Stimulated activated CD8-positive, alpha-beta memory T cell treated with anti-CD3 and anti-CD28 coated beads, Interleukin-12 subunit alpha, Interleukin-12 subunit beta, amount 100 ng/mL, for 24 hours (primary cell): ENCODE measurements at regions not wholly inside any gene's neighbourhood (a gene's known extent, or its start where the extent isn't known, plus 50 kb on each side); places are given as distances from the start of the nearest gene placed in this dataset.

ENCODE experiments used
- DNase-seq: peaks from one replicate; pipeline ENCODE4 v3.0.0-alpha.2; 2020; ENCODE audit errors: extremely low read depth

- DNase-seq = no peak
These were observed 356.0 kb downstream of the DUSP6 start for GRCh38 chr12:88996200-88996788.

- no peak for DNase-seq
These were observed 357.3 kb downstream of the DUSP6 start for GRCh38 chr12:88994971-88995370.

- no peak for DNase-seq
These were observed 357.8 kb downstream of the DUSP6 start for GRCh38 chr12:88994537-88994936.

GRCh38 chr12:88993651-88994050 is 358.6 kb downstream of the DUSP6 start:
- no peak for DNase-seq

GRCh38 chr12:88986056-88986455 is 366.2 kb downstream of the DUSP6 start:
- no peak for DNase-seq

- no peak for DNase-seq
These were observed 366.7 kb downstream of the DUSP6 start for GRCh38 chr12:88985631-88986030.

GRCh38 chr12:88985011-88985410 is 367.3 kb downstream of the DUSP6 start:
- no peak for DNase-seq

- DNase-seq = no peak
These were observed 369.6 kb downstream of the DUSP6 start for GRCh38 chr12:88982694-88983093.

- no peak for DNase-seq
These were observed 375.2 kb downstream of the DUSP6 start for GRCh38 chr12:88977115-88977514.

GRCh38 chr12:88973998-88974397 is 378.3 kb downstream of the DUSP6 start:
- DNase-seq = no peak

- DNase-seq = no peak
These were observed 381.6 kb downstream of the DUSP6 start for GRCh38 chr12:88970740-88971139.

GRCh38 chr12:88969127-88969526 is 383.2 kb downstream of the DUSP6 start:
- DNase-seq = no peak

GRCh38 chr12:88960213-88960878 is 380.1 kb upstream of the KITLG start:
- no peak for DNase-seq

- DNase-seq = no peak
These were observed 378.7 kb upstream of the KITLG start for GRCh38 chr12:88958946-88959345.

- no peak for DNase-seq
These were observed 377.9 kb upstream of the KITLG start for GRCh38 chr12:88958153-88958552.

GRCh38 chr12:88957358-88957757 is 377.1 kb upstream of the KITLG start:
- DNase-seq = no peak

GRCh38 chr12:88955531-88955930 is 375.3 kb upstream of the KITLG start:
- no peak for DNase-seq

- no peak for DNase-seq
These were observed 372.8 kb upstream of the KITLG start for GRCh38 chr12:88953029-88953586.

- DNase-seq = no peak
These were observed 372.3 kb upstream of the KITLG start for GRCh38 chr12:88952562-88952942.

- no peak for DNase-seq
These were observed 371.7 kb upstream of the KITLG start for GRCh38 chr12:88951860-88952561.

GRCh38 chr12:88951177-88951576 is 370.9 kb upstream of the KITLG start:
- no peak for DNase-seq

GRCh38 chr12:88947486-88948043 is 367.3 kb upstream of the KITLG start:
- no peak for DNase-seq
